GM20431 (cell line): ENCODE measurements at regions not wholly inside any gene's neighbourhood (a gene's known extent, or its start where the extent isn't known, plus 50 kb on each side); places are given as distances from the start of the nearest gene placed in this dataset.
"Not testable (repeated sequence)": the region's sequence is repeated elsewhere in the genome, so short reads cannot be mapped to it uniquely, and the experiment has no call there.

Experiments used
- in situ Hi-C: fragments of 300-500 bp; cut with MseI, MboI; formaldehyde crosslinking; loops from one replicate; pipeline ENCODE4 v1.15.0; 2020; ENCODE audit warnings: low sequenced_read_pairs; ENCODE audit not compliant: unreplicated experiment

- in situ Hi-C loops: no loop called here
These were observed 66.1 kb downstream of the RBMX2 start for GRCh38 chrX:130467936-130468335.

GRCh38 chrX:130468395-130468923 lies 66.7 kb downstream of the RBMX2 start:
- in situ Hi-C loops: no loop called here

DNA sequence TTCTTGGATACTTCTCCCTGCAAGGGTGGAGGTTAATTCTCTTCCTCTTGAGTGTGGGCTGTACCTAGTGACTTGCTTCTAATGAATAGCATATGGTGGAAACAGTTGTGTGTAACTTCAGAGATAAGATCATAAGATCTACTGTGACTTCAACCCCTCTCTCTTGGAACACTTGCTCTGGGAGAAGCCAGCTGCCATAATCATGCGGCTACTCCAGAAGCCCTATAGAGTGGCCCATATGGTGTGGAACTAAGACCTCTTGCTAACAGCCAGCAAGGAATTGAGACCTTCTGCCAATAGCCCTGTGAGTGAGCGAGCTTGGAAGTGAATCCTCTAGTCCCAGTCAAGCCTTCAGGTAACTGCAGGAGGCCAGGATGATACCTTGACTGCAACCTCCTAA lies 81.1 kb downstream of the RBMX2 start:
- in situ Hi-C loops: no loop called here

DNA sequence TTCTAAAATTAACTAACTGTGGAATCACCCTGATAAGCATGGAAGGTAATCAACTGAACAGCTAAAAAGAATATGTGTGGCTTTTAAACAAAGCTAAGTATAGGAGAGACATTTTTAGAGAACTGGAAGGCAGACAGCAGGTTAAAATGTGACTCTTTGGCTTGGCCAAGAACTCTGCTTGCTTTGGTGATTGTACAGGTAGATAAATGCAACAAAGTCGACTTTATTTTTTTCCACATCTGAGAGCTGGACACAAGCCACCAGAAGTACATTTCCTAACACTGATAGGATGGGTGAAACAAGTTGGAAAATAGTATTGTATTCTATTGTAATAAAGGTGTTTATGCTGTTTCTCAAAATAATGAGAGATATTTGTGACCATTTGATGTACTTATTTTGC lies 84.1 kb downstream of the RBMX2 start:
- in situ Hi-C loops: no loop called here

DNA sequence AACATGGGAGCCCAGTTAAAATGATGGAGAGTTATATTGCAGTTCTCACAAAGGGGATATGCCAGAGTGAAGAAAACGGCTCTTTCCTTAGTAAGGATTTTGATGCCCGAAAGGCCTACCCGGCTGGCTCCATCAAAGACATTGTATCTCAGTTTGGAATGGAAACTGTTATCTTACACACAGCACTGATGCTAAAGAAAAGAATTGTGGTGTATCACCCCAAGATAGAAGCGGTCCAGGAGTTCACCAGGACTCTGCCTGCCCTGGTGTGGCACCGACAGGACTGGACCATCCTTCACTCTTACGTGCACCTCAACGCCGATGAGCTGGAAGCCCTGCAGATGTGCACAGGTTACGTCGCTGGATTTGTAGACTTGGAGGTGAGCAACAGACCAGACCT lies 93.7 kb downstream of the RBMX2 start:
- in situ Hi-C loops: not testable (repeated sequence)

GRCh38 chrX:130497531-130497930 lies 95.7 kb downstream of the RBMX2 start:
- in situ Hi-C loops: no loop called here

- in situ Hi-C loops: no loop called here
These were observed 97.0 kb downstream of the RBMX2 start for GRCh38 chrX:130498653-130499274.

GRCh38 chrX:130502016-130502570 lies 100.3 kb downstream of the RBMX2 start:
- in situ Hi-C loops: no loop called here

GRCh38 chrX:130504019-130504418 lies 102.2 kb downstream of the RBMX2 start:
- in situ Hi-C loops: no loop called here

DNA sequence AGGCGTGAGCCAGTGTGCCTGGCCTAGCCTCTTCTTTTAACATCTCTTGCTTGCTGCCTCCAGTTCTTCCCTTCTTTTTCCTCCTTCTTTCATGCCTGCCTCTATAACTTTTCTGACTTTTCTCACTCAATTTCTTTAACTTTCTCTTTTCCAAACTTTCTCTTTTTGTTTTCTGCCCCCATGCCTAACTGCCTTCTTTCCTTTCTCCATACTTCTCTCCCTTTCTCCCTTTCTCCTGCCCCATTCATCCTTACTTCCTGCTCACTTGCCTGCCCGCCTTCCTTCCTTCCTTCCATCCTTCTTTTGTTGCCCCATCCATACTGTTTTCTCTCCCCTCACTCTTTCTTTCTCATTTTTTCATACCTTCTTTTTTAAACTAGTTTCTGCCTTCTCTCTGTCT lies 105.2 kb downstream of the RBMX2 start:
- in situ Hi-C loops: no loop called here

GRCh38 chrX:130512534-130512933 lies 110.7 kb downstream of the RBMX2 start:
- in situ Hi-C loops: not testable (repeated sequence)

- in situ Hi-C loops: no loop called here
These were observed 114.3 kb downstream of the RBMX2 start for GRCh38 chrX:130516123-130516522.

GRCh38 chrX:130523460-130524394 lies 121.9 kb downstream of the RBMX2 start:
- in situ Hi-C loops: no loop called here

- in situ Hi-C loops: no loop called here
These were observed 122.8 kb downstream of the RBMX2 start for GRCh38 chrX:130524476-130525194.

DNA sequence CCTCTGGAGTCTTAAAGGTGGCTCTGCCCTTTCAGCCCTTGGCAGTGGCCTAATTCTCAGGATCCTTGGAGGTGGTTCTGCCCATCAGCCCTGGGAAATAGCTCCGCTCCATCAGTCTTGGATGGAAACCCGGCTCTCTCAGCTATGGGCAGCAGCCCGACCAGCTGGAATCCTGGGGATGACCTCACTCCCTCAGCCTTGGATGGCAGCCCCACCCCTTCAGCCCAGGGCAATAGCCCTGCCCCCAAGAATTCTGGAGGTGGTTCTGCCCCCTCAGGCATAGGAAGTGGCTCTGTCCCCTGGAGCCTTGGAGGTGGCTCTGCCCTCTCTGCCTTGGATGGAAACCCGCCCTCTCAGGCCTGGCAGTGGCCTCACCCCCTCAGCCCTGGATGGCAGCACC lies 127.7 kb downstream of the RBMX2 start:
- in situ Hi-C loops: no loop called here

- in situ Hi-C loops: no loop called here
These were observed 129.3 kb downstream of the RBMX2 start for GRCh38 chrX:130531066-130531465.

DNA sequence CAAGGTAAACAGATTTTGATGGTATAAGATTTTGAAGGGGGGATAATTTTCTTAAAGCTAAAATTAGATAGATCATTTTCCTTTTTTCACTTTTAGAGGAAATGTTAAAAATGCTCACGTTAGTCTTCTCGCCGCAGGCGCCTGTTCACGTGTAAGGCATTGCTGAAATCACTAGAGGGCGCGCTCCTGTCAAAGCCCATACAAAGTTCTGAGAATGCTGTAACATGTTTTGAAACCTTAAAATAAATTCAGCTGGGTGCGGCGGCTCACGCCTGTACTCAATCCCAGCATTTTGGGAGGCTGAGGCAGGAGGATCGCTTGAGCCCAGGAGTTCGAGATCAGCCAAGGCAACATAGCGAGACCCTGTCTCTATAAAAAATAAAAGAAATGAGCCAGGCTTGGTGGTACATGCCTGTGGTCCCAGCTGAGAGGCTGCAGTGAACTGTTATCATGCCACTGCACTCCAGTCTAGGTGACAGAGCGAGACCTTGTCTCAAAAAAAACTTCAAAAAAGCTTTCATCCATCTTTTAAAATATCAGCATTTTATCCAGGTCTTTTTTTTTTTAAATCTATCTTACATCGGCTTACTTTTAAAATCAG lies 138.0 kb downstream of the RBMX2 start:
- in situ Hi-C loops: loop anchor here (10.0 kb wide), 1 partner anchor 375 kb away; no protein-coding TSS in a partner anchor

- in situ Hi-C loops: loop anchor here (10.0 kb wide), 1 partner anchor 371 kb away; no protein-coding TSS in a partner anchor
These were observed 142.0 kb downstream of the RBMX2 start for GRCh38 chrX:130543603-130544325.

DNA sequence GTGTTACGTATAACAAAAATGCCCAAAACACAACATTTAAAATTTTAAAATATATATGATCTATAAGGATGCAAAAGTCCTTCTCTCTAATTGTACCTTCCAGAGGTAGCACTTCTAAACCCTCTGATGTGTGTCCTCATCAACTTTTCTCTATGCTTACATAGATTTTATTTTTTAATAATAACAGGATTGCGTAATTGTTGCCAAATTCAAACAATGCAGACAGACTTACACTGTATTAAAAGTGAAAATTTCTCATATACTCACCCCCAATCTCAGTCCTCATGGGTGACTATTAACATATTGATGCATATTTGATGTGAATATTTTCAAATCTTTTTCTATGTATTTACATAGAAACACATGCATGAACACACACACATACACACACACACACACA lies 144.0 kb downstream of the RBMX2 start:
- in situ Hi-C loops: loop anchor here (10.0 kb wide), 1 partner anchor 369 kb away; no protein-coding TSS in a partner anchor
